ENCODE measurements at regions not wholly inside any gene's neighbourhood (a gene's known extent, or its start where the extent isn't known, plus 50 kb on each side); places are given as distances from the start of the nearest gene placed in this dataset.

DNA sequence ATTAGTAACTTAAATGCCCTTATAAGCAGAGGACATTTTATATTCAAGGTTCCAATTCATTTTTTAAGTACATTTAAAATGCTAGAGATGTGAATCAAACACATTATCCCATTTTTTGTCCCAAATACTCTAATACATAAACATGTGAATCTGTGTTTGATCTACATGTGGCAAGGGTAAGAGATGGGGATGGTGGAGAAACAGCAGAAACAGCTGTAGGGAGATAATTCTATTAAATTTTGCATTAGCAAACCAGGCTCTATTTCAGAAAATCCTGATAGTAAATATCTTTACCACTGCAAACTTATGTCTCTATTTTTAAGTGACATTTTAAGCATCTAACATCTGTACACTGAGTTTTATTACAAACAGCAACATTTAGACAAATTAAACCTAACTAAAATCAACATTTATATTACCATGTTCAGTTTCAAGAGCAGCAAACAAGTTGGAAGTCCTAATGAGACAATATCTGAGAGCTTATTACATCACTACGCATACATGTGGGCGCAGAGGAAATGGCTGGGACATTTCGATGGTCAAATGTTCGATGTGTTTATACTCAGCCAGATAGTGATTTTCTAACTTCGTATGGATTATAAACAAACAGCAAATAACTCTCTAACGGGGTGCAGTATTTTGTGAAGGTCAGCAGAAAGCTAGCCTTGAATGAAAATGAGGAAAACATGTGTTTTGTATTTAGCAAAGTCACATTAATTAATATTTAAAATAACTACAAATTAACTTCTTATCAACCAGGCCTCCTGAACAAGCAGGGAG lies 165.1 kb downstream of the GJA1 start (continued):
- TF ChIP-seq CTCF (IDR thresholded peaks at IDR 0.05; ENCODE audit: low read depth, low read length, missing input control) (no peak), ZBTB33 (IDR thresholded peaks at IDR 0.05) (no peak), JUND (IDR thresholded peaks at IDR 0.05) (no peak), RXRA (IDR thresholded peaks at IDR 0.05) (no peak), HNF4A (conservative IDR thresholded peaks at IDR 0.05) (no peak)

DNA sequence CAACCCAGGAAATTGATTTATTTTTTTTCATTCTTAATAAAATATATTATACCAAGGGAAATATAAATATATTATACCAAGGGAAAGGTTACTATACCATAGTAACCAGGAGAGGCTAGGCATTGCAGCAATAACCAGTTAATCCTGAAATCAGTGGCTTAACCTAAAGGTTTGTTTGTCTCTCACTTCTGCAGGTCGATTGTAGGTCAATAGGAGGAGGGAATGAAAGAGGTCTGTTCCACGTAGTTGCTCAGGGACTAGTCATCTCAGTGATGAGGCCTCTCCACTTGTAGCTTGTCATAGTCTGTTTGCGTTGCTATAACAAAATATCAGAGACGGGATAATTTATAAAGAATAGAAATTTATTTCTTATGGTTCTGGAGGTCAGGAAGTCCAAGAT lies 168.0 kb downstream of the GJA1 start:
- Histone ChIP-seq H3K9ac (ENCODE audit: low read depth in 1 of 2, low read length in 2 of 2) (no peak overlapping the region), H3K27me3 (ENCODE audit: control insufficient read depth in 4 of 4, insufficient read depth in 4 of 4, low read length in 3 of 4) (no peaks in the 10 kb centered on the region), H3K9me3 (ENCODE audit: control insufficient read depth in 4 of 4, low read length in 3 of 4) (no peaks in the 10 kb centered on the region), H3K27ac (ENCODE audit: low read depth in 1 of 2, low read length in 2 of 2) (no peak overlapping the region), H3K36me3 (ENCODE audit: control insufficient read depth in 4 of 4, insufficient read depth in 3 of 4, low read depth in 1 of 4, low read length in 3 of 4) (no peaks in the 10 kb centered on the region), H3K4me1 (ENCODE audit: control insufficient read depth in 4 of 4, insufficient read depth in 4 of 4, low read length in 3 of 4) (no peaks in the 10 kb centered on the region), H3K4me3 (ENCODE audit: low read depth in 1 of 3, low read length in 3 of 3) (no peak overlapping the region)
- WGBS = 57% methylated on average over 4 of the region's 4 CpGs
- TF ChIP-seq RAD21 (IDR thresholded peaks at IDR 0.05) = no peak
- TF ChIP-seq JUND (IDR thresholded peaks at IDR 0.05) = no peak
- no peak for TF ChIP-seq NR2F2 (IDR thresholded peaks at IDR 0.05)
- TF ChIP-seq EGR1 (IDR thresholded peaks at IDR 0.05; ENCODE audit: low read depth in 2 of 2) = no peak
- TF ChIP-seq ATF3 (IDR thresholded peaks at IDR 0.05) = no peak
- TF ChIP-seq FOXA1 (IDR thresholded peaks at IDR 0.05) = no peak
- no peak for TF ChIP-seq REST (IDR thresholded peaks at IDR 0.05)
- TF ChIP-seq GABPA (IDR thresholded peaks at IDR 0.05 in 1 of 2, conservative IDR thresholded peaks at IDR 0.05 in 1 of 2) = no peak
- TF ChIP-seq RXRA (IDR thresholded peaks at IDR 0.05) = no peak
- TF ChIP-seq FOXA2 (IDR thresholded peaks at IDR 0.05) = no peak
- TF ChIP-seq SP1 (IDR thresholded peaks at IDR 0.05) = no peak
- TF ChIP-seq HNF4A (conservative IDR thresholded peaks at IDR 0.05) = no peak
- no peak for TF ChIP-seq HNF4G (IDR thresholded peaks at IDR 0.05)
- no peak for TF ChIP-seq CTCF (IDR thresholded peaks at IDR 0.05; ENCODE audit: low read depth, low read length, missing input control)
- TF ChIP-seq ZBTB33 (IDR thresholded peaks at IDR 0.05) = no peak
- TF ChIP-seq MAX (IDR thresholded peaks at IDR 0.05) = no peak
- no peak for TF ChIP-seq YY1 (IDR thresholded peaks at IDR 0.05)
- DNase-seq (ENCODE audit: low spot score) = no peak

Measured in liver (tissue), 8 donors.